ENCODE measurements at regions not wholly inside any gene's neighbourhood (a gene's known extent, or its start where the extent isn't known, plus 50 kb on each side); places are given as distances from the start of the nearest gene placed in this dataset.

GRCh38 chr6:25061289-25061936, 125.7 kb upstream of the RIPOR2 start:
- no peak overlapping the region for H3K9ac ChIP-seq (ENCODE audit: low read length)
- no peaks in the 10 kb centered on the region for H3K27me3 ChIP-seq (ENCODE audit: control insufficient read depth, insufficient read depth, low read length)
- H3K27ac ChIP-seq (ENCODE audit: low read depth, low read length), result no peak overlapping the region
- H3K36me3 ChIP-seq (ENCODE audit: control insufficient read depth, insufficient read depth, low read length), result no peaks in the 10 kb centered on the region
- H3K4me3 ChIP-seq (ENCODE audit: low read length), result no peak overlapping the region
- no peaks in the 10 kb centered on the region for H3K4me1 ChIP-seq (ENCODE audit: control insufficient read depth, insufficient read depth, low read length)

- Histone ChIP-seq H3K4me1 (ENCODE audit: control insufficient read depth, insufficient read depth, low read length) (no peaks in the 10 kb centered on the region), H3K27ac (ENCODE audit: low read depth, low read length) (no peak overlapping the region), H3K36me3 (ENCODE audit: control insufficient read depth, insufficient read depth, low read length) (no peaks in the 10 kb centered on the region), H3K27me3 (ENCODE audit: control insufficient read depth, insufficient read depth, low read length) (no peaks in the 10 kb centered on the region), H3K9ac (ENCODE audit: low read length) (no peak overlapping the region), H3K4me3 (ENCODE audit: low read length) (no peak overlapping the region)
These were observed 126.5 kb upstream of the RIPOR2 start for GRCh38 chr6:25062070-25062811.

GRCh38 chr6:25064006-25064405, 128.2 kb upstream of the RIPOR2 start:
- Histone ChIP-seq H3K27me3 (ENCODE audit: control insufficient read depth, insufficient read depth, low read length) (no peaks in the 10 kb centered on the region), H3K4me1 (ENCODE audit: control insufficient read depth, insufficient read depth, low read length) (no peaks in the 10 kb centered on the region), H3K27ac (ENCODE audit: low read depth, low read length) (no peak overlapping the region), H3K9ac (ENCODE audit: low read length) (no peak overlapping the region), H3K36me3 (ENCODE audit: control insufficient read depth, insufficient read depth, low read length) (no peaks in the 10 kb centered on the region), H3K4me3 (ENCODE audit: low read length) (no peak overlapping the region)

GRCh38 chr6:25065666-25066065, 129.9 kb upstream of the RIPOR2 start:
- Histone ChIP-seq H3K36me3 (ENCODE audit: control insufficient read depth, insufficient read depth, low read length) (no peaks in the 10 kb centered on the region), H3K9ac (ENCODE audit: low read length) (no peak overlapping the region)

GRCh38 chr6:25066593-25066992, 130.8 kb upstream of the RIPOR2 start:
- no peaks in the 10 kb centered on the region for H3K4me1 ChIP-seq (ENCODE audit: control insufficient read depth, insufficient read depth, low read length)
- no peak overlapping the region for H3K9ac ChIP-seq (ENCODE audit: low read length)
- no peak overlapping the region for H3K27ac ChIP-seq (ENCODE audit: low read depth, low read length)
- H3K27me3 ChIP-seq (ENCODE audit: control insufficient read depth, insufficient read depth, low read length), result no peaks in the 10 kb centered on the region
- no peaks in the 10 kb centered on the region for H3K36me3 ChIP-seq (ENCODE audit: control insufficient read depth, insufficient read depth, low read length)
- H3K4me3 ChIP-seq (ENCODE audit: low read length), result no peak overlapping the region

More at GRCh38 chr6:25065666-25066065, 129.9 kb upstream of the RIPOR2 start:
- no peak overlapping the region for H3K27ac ChIP-seq (ENCODE audit: low read depth, low read length)
- H3K27me3 ChIP-seq (ENCODE audit: control insufficient read depth, insufficient read depth, low read length), result no peaks in the 10 kb centered on the region
- no peaks in the 10 kb centered on the region for H3K4me1 ChIP-seq (ENCODE audit: control insufficient read depth, insufficient read depth, low read length)
- H3K4me3 ChIP-seq (ENCODE audit: low read length), result no peak overlapping the region

GRCh38 chr6:25068866-25069265, 133.1 kb upstream of the RIPOR2 start:
- Histone ChIP-seq H3K4me1 (ENCODE audit: control insufficient read depth, insufficient read depth, low read length) (no peaks in the 10 kb centered on the region), H3K36me3 (ENCODE audit: control insufficient read depth, insufficient read depth, low read length) (no peaks in the 10 kb centered on the region), H3K27me3 (ENCODE audit: control insufficient read depth, insufficient read depth, low read length) (no peaks in the 10 kb centered on the region), H3K27ac (ENCODE audit: low read depth, low read length) (no peak overlapping the region), H3K4me3 (ENCODE audit: low read length) (no peak overlapping the region), H3K9ac (ENCODE audit: low read length) (no peak overlapping the region)

- H3K9ac ChIP-seq (ENCODE audit: low read length), result no peak overlapping the region
- no peaks in the 10 kb centered on the region for H3K36me3 ChIP-seq (ENCODE audit: control insufficient read depth, insufficient read depth, low read length)
These were observed 135.0 kb upstream of the RIPOR2 start for GRCh38 chr6:25070547-25071366.

GRCh38 chr6:25078141-25078540, 142.4 kb upstream of the RIPOR2 start:
- no peak overlapping the region for H3K9ac ChIP-seq (ENCODE audit: low read length)
- H3K4me1 ChIP-seq (ENCODE audit: control insufficient read depth, insufficient read depth, low read length), result no peaks in the 10 kb centered on the region
- H3K36me3 ChIP-seq (ENCODE audit: control insufficient read depth, insufficient read depth, low read length), result no peaks in the 10 kb centered on the region

More at GRCh38 chr6:25070547-25071366, 135.0 kb upstream of the RIPOR2 start:
- no peak overlapping the region for H3K27ac ChIP-seq (ENCODE audit: low read depth, low read length)
- H3K27me3 ChIP-seq (ENCODE audit: control insufficient read depth, insufficient read depth, low read length), result no peaks in the 10 kb centered on the region
- H3K4me1 ChIP-seq (ENCODE audit: control insufficient read depth, insufficient read depth, low read length), result no peaks in the 10 kb centered on the region
- H3K4me3 ChIP-seq (ENCODE audit: low read length), result no peak overlapping the region

GRCh38 chr6:25083784-25084507, 148.2 kb upstream of the RIPOR2 start:
- Histone ChIP-seq H3K27me3 (ENCODE audit: control insufficient read depth, insufficient read depth, low read length) (no peaks in the 10 kb centered on the region), H3K4me1 (ENCODE audit: control insufficient read depth, insufficient read depth, low read length) (no peaks in the 10 kb centered on the region), H3K4me3 (ENCODE audit: low read length) (no peak overlapping the region), H3K36me3 (ENCODE audit: control insufficient read depth, insufficient read depth, low read length) (no peaks in the 10 kb centered on the region), H3K9ac (ENCODE audit: low read length) (no peak overlapping the region), H3K27ac (ENCODE audit: low read depth, low read length) (no peak overlapping the region)

More at GRCh38 chr6:25078141-25078540, 142.4 kb upstream of the RIPOR2 start:
- Histone ChIP-seq H3K27ac (ENCODE audit: low read depth, low read length) (no peak overlapping the region), H3K27me3 (ENCODE audit: control insufficient read depth, insufficient read depth, low read length) (no peaks in the 10 kb centered on the region), H3K4me3 (ENCODE audit: low read length) (no peak overlapping the region)

GRCh38 chr6:25084508-25084833, 148.7 kb upstream of the RIPOR2 start:
- no peaks in the 10 kb centered on the region for H3K27me3 ChIP-seq (ENCODE audit: control insufficient read depth, insufficient read depth, low read length)
- H3K27ac ChIP-seq (ENCODE audit: low read depth, low read length), result no peak overlapping the region
- H3K36me3 ChIP-seq (ENCODE audit: control insufficient read depth, insufficient read depth, low read length), result no peaks in the 10 kb centered on the region
- no peak overlapping the region for H3K4me3 ChIP-seq (ENCODE audit: low read length)
- no peaks in the 10 kb centered on the region for H3K4me1 ChIP-seq (ENCODE audit: control insufficient read depth, insufficient read depth, low read length)
- H3K9ac ChIP-seq (ENCODE audit: low read length), result no peak overlapping the region

GRCh38 chr6:25085756-25086155, 150.0 kb upstream of the RIPOR2 start:
- H3K27me3 ChIP-seq (ENCODE audit: control insufficient read depth, insufficient read depth, low read length), result no peaks in the 10 kb centered on the region
- no peak overlapping the region for H3K27ac ChIP-seq (ENCODE audit: low read depth, low read length)
- no peaks in the 10 kb centered on the region for H3K4me1 ChIP-seq (ENCODE audit: control insufficient read depth, insufficient read depth, low read length)
- H3K36me3 ChIP-seq (ENCODE audit: control insufficient read depth, insufficient read depth, low read length), result no peaks in the 10 kb centered on the region
- no peak overlapping the region for H3K9ac ChIP-seq (ENCODE audit: low read length)
- no peak overlapping the region for H3K4me3 ChIP-seq (ENCODE audit: low read length)

GRCh38 chr6:25086500-25087091, 150.8 kb upstream of the RIPOR2 start:
- Histone ChIP-seq H3K27me3 (ENCODE audit: control insufficient read depth, insufficient read depth, low read length) (no peaks in the 10 kb centered on the region), H3K4me3 (ENCODE audit: low read length) (no peak overlapping the region), H3K9ac (ENCODE audit: low read length) (no peak overlapping the region), H3K4me1 (ENCODE audit: control insufficient read depth, insufficient read depth, low read length) (no peaks in the 10 kb centered on the region), H3K36me3 (ENCODE audit: control insufficient read depth, insufficient read depth, low read length) (no peaks in the 10 kb centered on the region), H3K27ac (ENCODE audit: low read depth, low read length) (no peak overlapping the region)

Data from rectal smooth muscle tissue (tissue), 1 donor.